Glutamatergic neuron (in vitro differentiated cells): ENCODE measurements at regions not wholly inside any gene's neighbourhood (a gene's known extent, or its start where the extent isn't known, plus 50 kb on each side); places are given as distances from the start of the nearest gene placed in this dataset.

ENCODE experiments used
- DNase-seq: peaks from one replicate; pipeline ENCODE4 v3.0.0; 2022
- H3K27ac Mint-ChIP-seq: one replicate; pipeline ENCODE4 v1.8.0; 2020; ENCODE audit warnings: mild to moderate bottlenecking, mixed read lengths, inconsistent platforms; ENCODE audit not compliant: unreplicated experiment
- H3K27me3 Mint-ChIP-seq: one replicate; pipeline ENCODE4 v1.8.0; 2020; ENCODE audit warnings: mild to moderate bottlenecking, moderate library complexity, mixed read lengths, inconsistent platforms; ENCODE audit not compliant: unreplicated experiment
- H3K36me3 Mint-ChIP-seq: one replicate; pipeline ENCODE4 v1.8.0; 2020; ENCODE audit warnings: mild to moderate bottlenecking, mixed read lengths, inconsistent platforms; ENCODE audit not compliant: unreplicated experiment
- H3K4me1 Mint-ChIP-seq: one replicate; pipeline ENCODE4 v1.8.0; 2020; ENCODE audit warnings: mild to moderate bottlenecking, low read depth, mixed read lengths, inconsistent platforms; ENCODE audit not compliant: unreplicated experiment
- H3K4me3 Mint-ChIP-seq: one replicate; pipeline ENCODE4 v1.8.0; 2020; ENCODE audit warnings: mild to moderate bottlenecking, mixed read lengths, inconsistent platforms; ENCODE audit not compliant: unreplicated experiment
- H3K9me3 Mint-ChIP-seq: one replicate; pipeline ENCODE4 v1.8.0; 2020; ENCODE audit warnings: mild to moderate bottlenecking, moderate library complexity, mixed read lengths, inconsistent platforms; ENCODE audit not compliant: unreplicated experiment
- CTCF ChIP-seq: fragments of 200-600 bp; sonication (generic); IDR thresholded peaks from one replicate; pipeline ENCODE4 v1.5.0; 2021; ENCODE audit not compliant: partially characterized antibody, unreplicated experiment

- Mint-ChIP-seq H3K27ac (no peak overlapping the region), H3K27me3 (no peaks in the 10 kb centered on the region), H3K4me1 (no peaks in the 10 kb centered on the region), H3K4me3 (no peak overlapping the region), H3K9me3 (no peaks in the 10 kb centered on the region), H3K36me3 (no peaks in the 10 kb centered on the region)
- no peak for DNase-seq
- TF ChIP-seq CTCF, result no peak
These were observed 72.1 kb downstream of the DDIT4L start for GRCh38 chr4:100118181-100118580.

GRCh38 chr4:100117750-100118149 lies 72.5 kb downstream of the DDIT4L start:
- Mint-ChIP-seq H3K9me3 (no peaks in the 10 kb centered on the region), H3K27ac (no peak overlapping the region), H3K4me1 (no peaks in the 10 kb centered on the region), H3K27me3 (no peaks in the 10 kb centered on the region), H3K36me3 (no peaks in the 10 kb centered on the region), H3K4me3 (no peak overlapping the region)
- no peak for TF ChIP-seq CTCF
- no peak for DNase-seq

GRCh38 chr4:100114909-100115308 lies 75.4 kb downstream of the DDIT4L start:
- H3K27me3 Mint-ChIP-seq, result no peaks in the 10 kb centered on the region
- no peak for DNase-seq
- H3K36me3 Mint-ChIP-seq, result no peaks in the 10 kb centered on the region
- H3K27ac Mint-ChIP-seq, result no peak overlapping the region
- no peak for TF ChIP-seq CTCF
- H3K4me1 Mint-ChIP-seq, result no peaks in the 10 kb centered on the region
- no peaks in the 10 kb centered on the region for H3K9me3 Mint-ChIP-seq
- no peak overlapping the region for H3K4me3 Mint-ChIP-seq

- H3K9me3 Mint-ChIP-seq, result no peaks in the 10 kb centered on the region
- no peak overlapping the region for H3K4me3 Mint-ChIP-seq
- no peaks in the 10 kb centered on the region for H3K36me3 Mint-ChIP-seq
- no peaks in the 10 kb centered on the region for H3K4me1 Mint-ChIP-seq
- no peak for DNase-seq
- TF ChIP-seq CTCF, result no peak
- no peaks in the 10 kb centered on the region for H3K27me3 Mint-ChIP-seq
- no peak overlapping the region for H3K27ac Mint-ChIP-seq
These were observed 76.5 kb downstream of the DDIT4L start for GRCh38 chr4:100113732-100114131.

- Mint-ChIP-seq H3K4me3 (no peak overlapping the region), H3K9me3 (no peaks in the 10 kb centered on the region), H3K27ac (no peak overlapping the region), H3K4me1 (no peaks in the 10 kb centered on the region), H3K36me3 (no peaks in the 10 kb centered on the region), H3K27me3 (no peaks in the 10 kb centered on the region)
- DNase-seq, result no peak
- no peak for TF ChIP-seq CTCF
These were observed 77.2 kb downstream of the DDIT4L start for GRCh38 chr4:100113096-100113495.
